Gastroesophageal sphincter (tissue), 3 donors: ENCODE measurements at regions not wholly inside any gene's neighbourhood (a gene's known extent, or its start where the extent isn't known, plus 50 kb on each side); places are given as distances from the start of the nearest gene placed in this dataset.

ENCODE experiments used
- CTCF ChIP-seq, 4 experiments: fragments of 200-600 bp in 2 of 4; fragments of 450-650 bp in 2 of 4; sonication (generic) in 1 of 4; IDR thresholded peaks; one replicate each; pipeline ENCODE4 v1.5.1; 2017 to 2019; ENCODE audit warnings: antibody characterized with exemption in 4 of 4, mild to moderate bottlenecking in 2 of 4, moderate library complexity in 2 of 4
- POLR2AphosphoS5 ChIP-seq: sonication (generic); formaldehyde crosslinking; IDR thresholded peaks from one replicate; pipeline ENCODE4 v1.6.1; 2017; ENCODE audit warnings: antibody characterized with exemption

- no peak for TF ChIP-seq CTCF (IDR thresholded peaks at IDR 0.05)
- no peak for TF ChIP-seq POLR2AphosphoS5
Measured at GRCh38 chr1:149846042-149846441, 53.3 kb upstream of the BOLA1 start.
